ENCODE measurements at regions not wholly inside any gene's neighbourhood (a gene's known extent, or its start where the extent isn't known, plus 50 kb on each side); places are given as distances from the start of the nearest gene placed in this dataset.

GRCh38 chr5:23223846-23224245 is 283.6 kb upstream of the PRDM9 start:
- TF ChIP-seq, protein P1, sequence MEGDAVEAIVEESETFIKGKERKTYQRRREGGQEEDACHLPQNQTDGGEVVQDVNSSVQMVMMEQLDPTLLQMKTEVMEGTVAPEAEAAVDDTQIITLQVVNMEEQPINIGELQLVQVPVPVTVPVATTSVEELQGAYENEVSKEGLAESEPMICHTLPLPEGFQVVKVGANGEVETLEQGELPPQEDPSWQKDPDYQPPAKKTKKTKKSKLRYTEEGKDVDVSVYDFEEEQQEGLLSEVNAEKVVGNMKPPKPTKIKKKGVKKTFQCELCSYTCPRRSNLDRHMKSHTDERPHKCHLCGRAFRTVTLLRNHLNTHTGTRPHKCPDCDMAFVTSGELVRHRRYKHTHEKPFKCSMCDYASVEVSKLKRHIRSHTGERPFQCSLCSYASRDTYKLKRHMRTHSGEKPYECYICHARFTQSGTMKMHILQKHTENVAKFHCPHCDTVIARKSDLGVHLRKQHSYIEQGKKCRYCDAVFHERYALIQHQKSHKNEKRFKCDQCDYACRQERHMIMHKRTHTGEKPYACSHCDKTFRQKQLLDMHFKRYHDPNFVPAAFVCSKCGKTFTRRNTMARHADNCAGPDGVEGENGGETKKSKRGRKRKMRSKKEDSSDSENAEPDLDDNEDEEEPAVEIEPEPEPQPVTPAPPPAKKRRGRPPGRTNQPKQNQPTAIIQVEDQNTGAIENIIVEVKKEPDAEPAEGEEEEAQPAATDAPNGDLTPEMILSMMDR (IDR thresholded peaks at IDR 0.05; ENCODE audit: poor library complexity) = no peak
- no peak for TF ChIP-seq EZH2 (IDR thresholded peaks at IDR 0.05; ENCODE audit: borderline replicate concordance)

Data from hepatocyte (in vitro differentiated cells).